GM19372 (cell line): ENCODE measurements at regions not wholly inside any gene's neighbourhood (a gene's known extent, or its start where the extent isn't known, plus 50 kb on each side); places are given as distances from the start of the nearest gene placed in this dataset.

Experiments
- ATAC-seq: cut with Tn5 transposase; IDR thresholded peaks from one replicate; pipeline ENCODE4 v1.9.1; 2021; ENCODE audit warnings: mild to moderate bottlenecking, low read depth, moderate library complexity; ENCODE audit not compliant: unreplicated experiment

DNA sequence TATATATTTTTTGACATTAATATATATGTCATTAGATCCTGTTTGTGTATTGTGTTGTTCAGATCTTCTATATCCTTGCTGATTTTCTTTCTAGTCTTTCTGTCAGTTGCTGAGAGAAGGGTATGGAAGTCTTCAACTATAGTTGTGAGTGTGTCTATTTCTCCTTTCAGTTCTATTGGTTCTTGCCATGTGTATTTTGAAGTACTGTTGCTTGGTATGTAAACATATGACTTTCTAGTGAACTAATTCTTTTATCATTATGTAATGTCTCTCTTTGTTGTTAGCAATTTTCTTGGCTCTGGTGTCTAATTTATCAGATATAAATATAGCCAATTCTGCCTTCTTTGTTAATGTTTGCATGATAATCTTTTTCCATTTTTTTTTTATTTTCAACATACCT, 84.3 kb upstream of the CAST start:
- ATAC-seq: no peak

DNA sequence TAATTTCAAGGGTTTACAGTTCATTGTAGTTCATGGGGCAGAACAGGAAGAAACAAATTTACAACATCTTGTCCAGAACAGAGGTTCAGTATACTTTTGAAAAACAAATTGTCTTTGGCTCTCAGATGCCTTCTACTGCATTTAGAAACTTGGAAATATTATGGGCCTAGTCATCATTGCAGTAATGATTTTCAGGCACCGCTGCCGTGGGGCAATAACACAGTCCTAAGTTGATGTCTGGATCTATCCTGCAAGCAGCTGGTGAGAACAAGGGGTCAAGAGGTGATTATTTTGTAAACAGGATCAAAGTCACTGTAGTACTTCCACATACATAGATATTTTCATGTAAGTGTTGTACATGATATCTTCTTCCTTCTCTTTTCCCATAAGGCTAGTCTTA, 82.5 kb upstream of the CAST start:
- ATAC-seq: no peak

DNA sequence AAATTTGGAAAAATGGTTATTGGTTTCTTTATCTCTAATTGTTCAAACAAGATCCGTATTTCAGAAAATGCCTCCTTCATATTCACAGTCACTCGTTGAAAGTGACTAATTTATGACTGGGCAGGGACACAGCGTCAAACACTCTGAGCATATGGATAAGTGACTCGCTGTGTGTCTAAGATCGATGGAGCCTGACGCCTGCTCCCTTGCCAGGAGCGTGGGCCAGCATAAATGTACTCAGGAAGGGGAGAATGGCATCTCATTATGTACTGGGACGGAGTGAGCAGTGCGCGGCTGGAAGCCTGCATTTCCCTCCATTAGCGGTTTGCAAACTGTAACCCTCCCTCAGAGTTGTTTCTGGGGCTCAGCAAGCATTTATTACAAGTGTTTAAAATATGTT, 79.8 kb upstream of the CAST start:
- no peak for ATAC-seq

DNA sequence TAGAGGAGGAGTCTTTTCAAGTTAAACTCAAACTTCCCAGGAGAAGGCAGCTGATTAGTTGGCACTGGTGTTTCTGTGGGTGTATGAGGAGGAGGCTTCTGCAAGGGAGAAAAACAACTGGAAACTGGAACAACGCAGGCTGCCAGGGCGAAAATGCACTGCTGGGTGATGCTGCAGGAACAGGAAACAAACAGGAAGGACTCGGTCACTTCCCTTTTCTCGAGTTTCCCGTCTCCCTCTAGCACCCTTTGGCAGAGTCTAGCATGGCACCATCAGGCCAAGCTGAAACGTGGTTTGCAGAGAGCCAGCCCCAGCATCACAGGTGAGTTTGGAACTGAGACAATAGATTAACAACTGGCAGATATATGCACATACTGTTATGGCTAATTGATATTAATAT, 77.5 kb upstream of the CAST start:
- no peak for ATAC-seq

DNA sequence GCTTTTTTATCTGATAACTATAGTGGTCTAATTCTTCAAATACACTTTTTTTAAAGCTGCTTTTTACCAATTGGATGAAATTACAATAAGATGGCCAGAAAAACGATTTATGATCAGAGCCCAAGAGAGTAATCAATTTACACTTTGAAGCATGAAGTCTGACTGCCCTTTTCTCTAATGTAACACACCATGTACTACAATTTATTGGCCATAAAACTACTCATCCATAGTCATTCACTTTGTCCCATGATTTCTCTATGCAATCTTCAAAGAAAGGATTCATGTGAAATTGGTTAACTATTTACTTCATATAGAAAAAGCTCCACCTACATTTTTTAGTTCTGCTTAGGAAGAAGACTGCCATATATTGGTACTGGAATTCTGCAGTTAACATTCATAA, 73.6 kb upstream of the CAST start:
- no peak for ATAC-seq

DNA sequence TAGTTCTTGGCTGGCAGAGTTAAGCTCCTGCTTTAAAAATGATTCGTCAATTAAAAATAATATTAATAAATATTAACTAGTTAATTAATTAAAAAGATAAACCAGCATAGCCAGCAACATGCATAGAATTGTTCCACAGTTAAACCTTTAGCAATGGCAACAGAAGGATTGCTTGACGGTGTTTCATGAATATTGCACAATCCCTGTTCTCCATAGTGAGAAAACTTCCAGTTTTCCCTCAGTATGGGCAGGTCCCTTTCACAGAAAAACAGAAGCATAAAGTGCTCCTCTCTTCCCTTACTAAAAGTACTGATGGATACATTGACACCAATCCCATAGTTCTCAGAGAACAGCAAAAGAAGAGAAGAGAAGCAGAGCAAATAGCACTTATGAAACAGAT, 71.4 kb upstream of the CAST start:
- no peak for ATAC-seq

DNA sequence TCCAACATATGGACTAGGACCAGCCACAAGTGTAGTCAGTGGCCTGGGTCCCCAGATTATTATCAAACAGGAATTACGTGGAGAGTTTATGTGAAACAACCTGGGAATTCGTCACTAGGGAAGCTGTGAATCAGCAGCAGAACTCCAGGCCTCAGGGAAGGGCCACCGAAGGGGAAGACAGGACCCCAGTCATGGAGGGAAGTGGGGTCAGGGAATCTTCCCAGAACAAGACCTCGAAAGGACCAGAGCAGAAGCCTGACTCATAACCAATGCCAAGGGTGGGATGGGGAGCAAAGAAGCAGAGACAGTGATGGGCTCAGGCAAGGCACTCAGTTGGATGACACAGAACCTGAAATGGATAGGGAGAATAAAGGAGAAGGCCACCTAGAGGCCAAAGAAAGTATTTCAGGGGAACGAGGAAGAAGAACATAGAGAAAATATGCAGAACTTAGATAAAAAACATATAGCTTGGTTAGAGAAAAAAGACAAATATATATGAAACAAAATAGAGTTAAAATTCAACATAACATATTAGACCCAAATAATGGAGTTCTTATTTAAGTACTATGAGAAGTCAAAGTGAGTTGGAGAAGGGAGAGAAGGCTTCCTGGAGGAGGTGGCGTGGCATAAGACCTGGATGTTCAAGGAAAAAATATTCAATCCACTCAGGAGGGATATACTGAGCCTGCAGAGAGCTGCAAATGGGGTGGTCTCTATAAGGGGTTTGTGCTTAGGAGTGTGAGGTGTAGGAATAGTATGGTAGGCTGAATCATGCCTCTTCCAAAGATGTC, 66.7 kb upstream of the CAST start:
- ATAC-seq: no peak

DNA sequence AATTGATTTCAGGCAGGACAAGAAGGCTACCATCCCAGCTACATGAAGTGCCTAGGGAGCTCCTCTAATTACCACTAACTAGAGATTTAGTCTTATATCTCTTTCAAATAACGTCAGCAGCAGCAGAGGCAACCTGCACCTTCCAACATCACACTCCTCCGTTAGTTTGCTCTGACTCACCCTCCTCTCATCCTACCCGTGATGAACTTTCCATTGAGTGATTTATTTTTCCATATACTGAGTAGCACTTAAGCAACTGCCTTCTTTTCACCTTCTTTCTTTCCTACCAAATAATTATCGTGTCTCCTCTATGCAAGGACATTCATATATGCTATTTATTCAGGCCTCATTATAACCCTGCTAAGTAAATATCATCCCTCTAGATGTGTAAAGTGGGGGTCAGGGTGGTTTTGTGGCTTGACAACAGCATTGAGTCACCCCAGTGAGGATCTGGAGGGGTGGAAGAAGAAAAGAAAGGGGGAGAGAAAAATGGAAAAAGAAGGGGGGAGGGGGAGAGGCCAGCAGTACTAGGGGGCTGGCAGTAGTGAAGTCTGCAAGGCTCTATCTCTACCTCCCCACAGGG, 64.6 kb upstream of the CAST start:
- no peak for ATAC-seq

DNA sequence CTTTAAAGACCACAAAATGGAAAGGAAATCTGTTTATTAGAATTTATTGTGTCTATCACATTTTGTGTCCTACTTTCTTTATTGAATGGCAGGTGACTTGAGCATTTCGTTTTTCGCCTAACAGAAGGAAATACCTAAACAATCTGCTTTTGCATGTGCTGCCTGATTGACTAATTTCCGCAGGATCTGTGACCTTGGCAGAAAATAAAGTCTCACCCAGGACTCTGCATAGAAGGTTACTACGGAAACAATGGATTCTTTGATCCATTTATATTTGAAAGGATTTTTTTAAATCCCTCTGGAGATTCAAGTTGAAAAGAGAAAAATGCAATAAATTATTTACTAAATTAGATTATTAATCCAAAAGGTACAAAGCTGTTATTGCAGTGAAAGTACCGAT, 61.0 kb upstream of the CAST start:
- ATAC-seq: no peak

DNA sequence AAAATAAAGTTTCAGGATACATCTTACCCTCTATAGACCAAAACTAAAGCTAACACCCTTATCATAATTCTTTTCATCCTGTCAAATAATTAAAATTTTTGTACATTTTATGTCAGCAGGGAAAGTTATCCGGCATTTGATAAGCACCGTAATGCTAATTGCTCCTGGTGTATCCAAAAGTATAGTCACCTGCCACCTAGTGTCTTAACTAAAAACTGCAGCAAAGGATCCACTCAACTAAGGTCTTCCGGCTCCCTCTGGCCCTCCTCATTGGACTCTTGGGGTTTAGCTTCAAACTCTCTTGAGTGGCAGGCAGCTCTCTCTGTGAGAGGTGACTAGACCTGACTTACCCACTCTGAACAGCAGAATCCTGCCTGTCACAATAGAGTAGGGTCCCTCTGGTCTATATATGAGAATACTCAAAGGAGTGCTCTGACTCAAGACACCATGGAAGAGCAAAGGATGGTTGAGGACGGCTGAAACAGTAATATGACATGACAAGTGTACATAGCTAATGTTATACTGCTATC, 60.4 kb upstream of the CAST start:
- ATAC-seq: peak; percentile 64

DNA sequence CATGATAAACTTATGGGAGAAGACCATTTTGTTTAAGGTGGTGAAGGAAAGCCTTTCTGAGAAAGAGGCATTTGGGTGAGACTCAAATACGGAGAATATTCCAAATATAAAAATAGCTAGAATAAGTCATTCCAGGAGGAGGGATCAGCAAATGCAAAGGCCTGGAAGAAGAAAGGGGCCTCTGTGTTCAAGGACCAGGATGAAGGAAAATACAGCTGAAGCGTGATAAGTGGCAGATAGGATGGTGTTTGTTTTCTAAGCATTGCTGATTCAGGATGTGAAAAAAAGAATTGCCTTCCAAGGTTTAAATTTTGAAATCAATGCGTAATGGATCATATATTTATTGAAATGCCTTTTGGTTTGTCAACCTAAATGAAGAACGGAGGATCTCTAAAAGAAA, 59.4 kb upstream of the CAST start:
- ATAC-seq: no peak

DNA sequence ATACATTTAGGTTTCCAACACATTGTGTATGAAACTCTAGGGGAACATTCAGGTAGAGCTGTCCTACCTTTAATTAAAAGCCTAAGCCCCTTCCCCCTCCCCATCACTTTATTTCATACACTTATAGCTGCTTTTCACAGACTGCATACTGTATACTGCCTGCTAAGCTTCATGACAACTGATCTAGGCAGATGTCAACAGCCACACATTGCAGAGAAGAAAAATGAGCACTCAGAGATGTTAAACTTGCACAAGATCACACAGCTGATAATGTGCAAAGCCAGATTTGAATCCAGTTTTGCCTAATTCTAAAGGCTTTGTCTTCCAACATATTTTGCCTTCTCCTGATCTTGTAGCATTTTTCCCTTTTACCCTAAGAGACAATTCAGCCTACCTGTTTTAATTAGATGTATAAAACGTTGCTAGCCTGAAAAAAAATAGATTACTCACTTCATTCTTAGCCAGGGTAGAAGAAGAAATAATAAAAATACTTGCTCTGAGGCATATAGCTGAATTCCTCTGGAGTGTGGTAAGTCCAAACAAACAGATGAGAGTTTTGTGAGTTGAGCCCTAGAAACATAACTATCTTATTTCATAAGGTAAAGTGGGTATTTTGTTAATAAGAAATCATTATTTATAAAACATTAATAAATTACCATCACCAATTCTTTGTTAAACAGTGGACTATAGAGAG, 56.9 kb upstream of the CAST start:
- no peak for ATAC-seq

DNA sequence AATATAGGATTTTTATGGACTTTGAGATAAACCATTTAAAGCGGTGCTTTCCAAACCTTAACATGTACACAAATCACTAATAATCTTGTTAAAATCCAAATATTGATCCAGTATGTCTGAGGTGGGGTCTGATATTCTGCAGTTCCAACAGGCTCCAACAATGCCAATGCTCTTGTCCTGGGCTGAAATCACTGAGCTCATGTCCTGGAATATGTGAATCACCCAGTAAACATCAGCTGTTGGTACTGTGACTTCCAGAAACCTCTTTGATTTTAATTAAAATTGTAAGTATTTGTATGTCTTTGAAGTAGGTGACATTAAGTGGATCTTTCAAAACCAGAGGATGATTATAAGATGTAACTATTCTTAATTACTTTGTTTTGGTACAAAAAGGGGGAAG, 52.8 kb upstream of the CAST start:
- ATAC-seq: no peak

DNA sequence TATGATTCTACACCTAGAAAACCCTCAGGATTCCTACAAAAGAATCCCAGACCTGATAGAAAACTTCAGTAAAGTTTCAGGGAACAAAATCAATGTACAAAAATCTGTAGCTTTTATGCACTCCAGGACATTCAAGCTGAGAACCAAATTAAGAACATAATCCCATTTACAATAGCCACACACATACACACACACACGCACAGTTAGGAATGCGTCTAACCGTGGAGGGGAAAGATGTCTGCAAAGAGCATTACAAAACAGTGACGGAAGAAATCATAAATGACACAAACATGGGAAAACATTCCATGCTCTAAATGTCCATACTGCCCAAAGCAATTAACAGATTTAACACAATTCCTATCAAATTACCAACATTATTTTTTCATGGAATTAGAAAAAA, 51.4 kb upstream of the CAST start:
- ATAC-seq: no peak

DNA sequence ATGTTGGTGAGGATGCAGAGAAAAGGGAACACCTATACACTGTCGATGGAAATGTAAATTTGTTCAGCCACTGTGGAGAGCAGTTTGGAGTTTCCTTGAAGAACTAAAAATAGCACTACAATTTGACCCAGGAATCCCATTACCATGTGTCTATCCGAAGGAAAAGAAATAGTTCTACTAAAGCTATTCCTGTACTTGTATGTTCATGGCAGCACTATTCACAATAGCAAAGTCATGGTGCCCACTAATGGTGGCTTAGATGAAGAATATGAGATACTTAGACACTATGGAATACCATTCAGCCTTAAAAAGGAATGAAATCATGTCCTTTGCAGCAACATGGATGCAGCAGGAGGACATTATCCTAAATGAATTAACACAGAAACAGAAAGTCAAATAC, 50.2 kb upstream of the CAST start:
- no peak for ATAC-seq
